GM12892 (cell line): ENCODE measurements at regions not wholly inside any gene's neighbourhood (a gene's known extent, or its start where the extent isn't known, plus 50 kb on each side); places are given as distances from the start of the nearest gene placed in this dataset.

Source experiments
- POLR2A ChIP-seq: IDR thresholded peaks from 2 replicates; pipeline ENCODE4 v1.6.1; 2011; ENCODE audit warnings: low read depth, low read length, control low read depth
- POLR2AphosphoS5 ChIP-seq: IDR thresholded peaks from 2 replicates; pipeline ENCODE4 v1.6.1; 2011; ENCODE audit warnings: low read depth, low read length, control low read depth
- TAF1 ChIP-seq: IDR thresholded peaks from 2 replicates; pipeline ENCODE4 v1.6.1; 2011; ENCODE audit warnings: low read depth, mild to moderate bottlenecking, control low read depth, low read length, borderline replicate concordance

- TF ChIP-seq POLR2AphosphoS5 (no peak), POLR2A (no peak), TAF1 (no peak)
Measured at GRCh38 chr3:51618496-51618895, 52.6 kb upstream of the TEX264 start.
